K562 (cell line): ENCODE measurements at regions not wholly inside any gene's neighbourhood (a gene's known extent, or its start where the extent isn't known, plus 50 kb on each side); places are given as distances from the start of the nearest gene placed in this dataset.

Experiments used
- HDAC2 ChIP-seq: fragments of 450-650 bp; IDR thresholded peaks from 2 replicates; pipeline ENCODE4 v1.6.1; 2016; ENCODE audit warnings: mild to moderate bottlenecking
- HSF4 ChIP-seq: fragments of 250-450 bp; sonication (Bioruptor Pico); IDR thresholded peaks from 2 replicates; pipeline ENCODE4 v2.1.2; 2022; ENCODE audit warnings: mild to moderate bottlenecking, moderate library complexity, borderline replicate concordance
- MLLT1 ChIP-seq, 2 experiments: fragments of 450-650 bp; IDR thresholded peaks; 2 replicates each; pipeline ENCODE4 v1.6.1; 2016
- SPI1 ChIP-seq: IDR thresholded peaks from 2 replicates; pipeline ENCODE4 v1.6.1; 2011; ENCODE audit warnings: low read depth, low read length, control low read depth, borderline replicate concordance
- ZNF324 ChIP-seq: fragments of 250-450 bp; sonication (Bioruptor Pico); IDR thresholded peaks from 2 replicates; pipeline ENCODE4 v1.4.0; 2020; ENCODE audit warnings: mild to moderate bottlenecking
- ZNF518B ChIP-seq: fragments of 250-450 bp; sonication (Bioruptor Pico); IDR thresholded peaks from 2 replicates; pipeline ENCODE4 v1.5.0; 2021; ENCODE audit warnings: mild to moderate bottlenecking, moderate library complexity
- ZNF583 ChIP-seq: fragments of 250-450 bp; sonication (Bioruptor Pico); IDR thresholded peaks from 2 replicates; pipeline ENCODE4 v1.4.0; 2020
- ZNF644 ChIP-seq: fragments of 200-800 bp; sonication (Bioruptor generic); IDR thresholded peaks from 2 replicates; pipeline ENCODE4 v1.6.1; 2016; ENCODE audit warnings: low read depth, missing genetic modification characterization, missing compliant biosample characterization

GRCh38 chr7:49243521-49243920, 319.2 kb downstream of the CDC14C start (continued):
- TF ChIP-seq ZNF518B (CRISPR knock-in tag) (no peak), ZNF644 (no peak), HDAC2 (no peak), HSF4 (CRISPR knock-in tag) (no peak), SPI1 (no peak), ZNF583 (no peak), ZNF324 (no peak), MLLT1 (IDR thresholded peaks at IDR 0.05) (no peak)
- TF ChIP-seq, all 486 proteins: peak for 0
